Testis (tissue), 2 donors: ENCODE measurements at regions not wholly inside any gene's neighbourhood (a gene's known extent, or its start where the extent isn't known, plus 50 kb on each side); places are given as distances from the start of the nearest gene placed in this dataset.

Source experiments
- CTCF ChIP-seq, 3 experiments: fragments of 450-650 bp in 2 of 3; fragments of 200-600 bp in 1 of 3; sonication (generic) in 1 of 3; IDR thresholded peaks; one replicate each; pipeline ENCODE4 v1.5.1; 2016 to 2019; ENCODE audit warnings: antibody characterized with exemption in 3 of 3, mild to moderate bottlenecking in 2 of 3, moderate library complexity in 1 of 3
- POLR2A ChIP-seq: fragments of 450-650 bp; IDR thresholded peaks from one replicate; pipeline ENCODE4 v1.6.1; 2017; ENCODE audit warnings: antibody characterized with exemption, mild to moderate bottlenecking, moderate library complexity

GRCh38 chr14:101476916-101477553 is 84.3 kb upstream of the DIO3 start:
- TF ChIP-seq CTCF (IDR thresholded peaks at IDR 0.05) (no peak), POLR2A (no peak)
